ENCODE measurements at regions not wholly inside any gene's neighbourhood (a gene's known extent, or its start where the extent isn't known, plus 50 kb on each side); places are given as distances from the start of the nearest gene placed in this dataset.
A peak's percentile ranks its signal among the peaks of the same experiment; 100 is the strongest.

GRCh38 chr10:116792817-116793216, 50.5 kb upstream of the HSPA12A start:
- DNase-seq (ENCODE audit: low spot score): no peak

DNA sequence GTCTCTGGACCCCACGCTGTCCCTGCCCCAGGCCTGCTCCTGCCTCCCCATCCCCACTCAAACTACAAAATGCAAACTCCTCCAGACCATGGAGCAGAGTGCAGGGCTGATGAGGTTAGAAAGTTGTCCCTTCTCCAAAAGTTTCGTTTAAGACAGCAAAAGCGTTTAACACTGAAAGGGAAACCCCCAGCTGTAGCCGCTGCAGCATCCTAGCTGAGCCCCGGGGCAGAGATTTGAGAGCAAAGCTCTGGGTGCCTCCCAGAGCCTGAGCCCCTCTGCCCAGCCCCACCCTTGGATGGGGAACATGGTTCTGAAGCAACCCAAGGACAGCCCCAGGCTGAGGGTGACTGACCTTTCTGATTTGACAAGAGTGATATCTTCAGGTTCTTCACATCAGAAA, 52.8 kb upstream of the ENO4 start:
- no peak for DNase-seq (ENCODE audit: low spot score)

DNA sequence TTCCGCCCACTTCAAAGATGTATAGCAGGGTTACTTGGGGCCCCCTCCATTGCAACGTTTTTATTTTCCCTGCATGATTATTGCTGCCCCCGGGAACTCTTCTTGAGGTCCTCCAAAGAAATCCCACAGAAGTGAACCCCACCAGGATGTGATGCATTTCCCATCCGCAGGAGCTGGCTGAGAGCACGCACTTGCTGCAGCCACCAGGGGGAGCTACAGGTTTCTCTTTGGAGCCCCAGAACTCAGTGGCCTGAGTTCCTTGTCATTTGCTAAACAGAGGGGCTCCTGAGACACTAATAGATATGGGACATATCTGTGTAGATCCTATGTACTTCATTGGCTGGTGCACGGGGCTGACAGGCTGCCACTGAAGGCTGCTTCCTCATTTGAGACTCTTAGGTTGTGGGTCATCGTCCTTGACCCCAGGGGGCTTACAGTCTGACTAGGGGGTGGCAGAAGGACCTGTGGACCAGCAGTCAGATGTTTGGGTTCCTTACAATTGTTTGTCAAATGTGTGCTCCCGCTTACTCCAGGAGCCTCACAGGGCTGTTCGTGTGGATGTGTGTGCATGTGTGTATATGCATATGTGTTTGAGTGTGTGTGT, 52.3 kb upstream of the ENO4 start:
- peak; percentile 89 for DNase-seq (ENCODE audit: low spot score)

DNA sequence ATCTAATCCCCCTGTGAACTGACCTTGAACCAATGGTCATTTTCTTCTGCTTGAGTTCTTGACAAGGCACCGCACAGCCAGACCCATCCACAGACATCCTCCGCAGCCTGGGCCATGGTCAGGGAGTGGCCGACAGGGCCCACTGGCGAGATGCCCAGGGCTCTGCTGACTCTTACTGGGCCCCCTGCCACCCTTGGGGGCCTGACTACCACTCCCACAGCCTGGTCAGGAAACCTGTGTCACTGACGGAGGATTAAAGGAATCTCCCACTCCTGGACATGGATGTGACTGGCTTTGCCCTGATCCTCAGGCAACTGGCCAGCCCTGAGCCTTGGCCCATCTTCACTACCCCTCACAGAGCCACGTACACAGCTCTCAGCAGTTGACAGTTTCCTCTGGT, 50.4 kb upstream of the ENO4 start:
- no peak for DNase-seq (ENCODE audit: low spot score)
